Heart left ventricle (tissue), 16 donors: ENCODE measurements at regions not wholly inside any gene's neighbourhood (a gene's known extent, or its start where the extent isn't known, plus 50 kb on each side); places are given as distances from the start of the nearest gene placed in this dataset.

ENCODE experiments used
- ATAC-seq, 4 donors: fragments of 200-7000 bp; cut with Tn5 transposase; one replicate each; pipeline ENCODE4 v1.9.1; 2020 to 2022; ENCODE audit warnings: moderate library complexity in 4 of 4, mild to moderate bottlenecking in 3 of 4, moderate number of reproducible peaks in 1 of 4
- DNase-seq, 5 donors: peaks; one replicate each; pipeline ENCODE4 v3.0.0-alpha.2; 2020
- H3K27ac ChIP-seq, 12 donors: fragments of 200-600 bp; sonication (generic) in 4 of 12; one replicate each; pipeline versions ENCODE4 v1.5.0 to v1.8.0; 2016 to 2022; ENCODE audit warnings: mild to moderate bottlenecking in 2 of 12
- H3K27me3 ChIP-seq, 9 donors: fragments of 200-600 bp; sonication (generic) in 2 of 9; one replicate each; pipeline versions ENCODE4 v1.5.1 to v1.8.0; 2016 to 2022; ENCODE audit warnings: mild to moderate bottlenecking in 3 of 9
- H3K36me3 ChIP-seq, 9 donors: fragments of 200-600 bp; sonication (generic) in 2 of 9; one replicate each; pipeline versions ENCODE4 v1.5.0 to v1.8.0; 2018 to 2022; ENCODE audit warnings: mild to moderate bottlenecking in 2 of 9
- H3K4me1 ChIP-seq, 12 donors: fragments of 200-600 bp; sonication (generic) in 4 of 12; one replicate each; pipeline versions ENCODE4 v1.5.0 to v1.8.0; 2016 to 2022; ENCODE audit warnings: mild to moderate bottlenecking in 3 of 12
- H3K4me3 ChIP-seq, 12 donors: fragments of 200-600 bp; sonication (generic) in 4 of 12; one replicate each; pipeline versions ENCODE4 v1.5.0 to v1.8.0; 2017 to 2022; ENCODE audit warnings: mild to moderate bottlenecking in 9 of 12, moderate library complexity in 4 of 12
- H3K9me3 ChIP-seq, 12 donors: fragments of 200-600 bp; sonication (generic) in 4 of 12; one replicate each; pipeline versions ENCODE4 v1.5.0 to v1.8.0; 2016 to 2022; ENCODE audit warnings: mild to moderate bottlenecking in 1 of 12
- POLR2A ChIP-seq, 2 donors: fragments of 450-650 bp; IDR thresholded peaks; one replicate each; pipeline ENCODE4 v1.6.1; 2017; ENCODE audit warnings: antibody characterized with exemption in 2 of 2, mild to moderate bottlenecking in 2 of 2, moderate library complexity in 2 of 2
- whole genome bisulfite sequencing, 4 donors: extraction: QIAGEN DNeasy Blood & Tissue Kit in 2 of 4; methylation state at CpG; one replicate each; pipeline versions ENCODE4 v1.1.5 to v1.1.7; 2013 to 2018; 5-methylcytosine and 5-hydroxymethylcytosine counted together
- intact Hi-C, 10 donors: fragments of 100-400 bp; cut with DNase I; formaldehyde crosslinking; loops; one replicate each; pipeline versions ENCODE4 v1.11.1 to v1.14.2; 2022
- TF ChIP-seq, protein P1 (sequence below), 12 donors: fragments of 200-600 bp; sonication (generic) in 4 of 12; IDR thresholded peaks; one replicate each; pipeline versions ENCODE4 v1.5.0 to v1.8.0; 2018 to 2022; ENCODE audit warnings: antibody characterized with exemption in 12 of 12, mild to moderate bottlenecking in 5 of 12
- donor health status: ischemic (EF 13 %, LVEDD 7.1; RV severe dilation, severe dysfunction).
- donor health status: healthy with polysubstance abuse.
- donor health status: DM: no; HTN: yes; CAD: no.
- donor health status: DM: no; HTN: no; CAD: no.
- donor health status: ischemic (EF 25% LVEDD 6.9; RV normal size, moderate dysfunction).
- donor health status: ischemic (EF 25% LVEDD 5.7; RV mildly dilated, moderate dysfunction).
- donor health status: healthy.
- donor health status: DM: yes; HTN: yes; CAD: no.
- donor health status: ischemic (EF 35%, LVEDD 5.7; RV mildly dilated, moderate dysfunction).
- donor health status: nonischemic (EF 11% LVEDD 7.7; RV severe dilation, severe dysfunction).
- donor health status: DM: yes; HTN: yes; CAD: no.
- donor health status: PGD.
- donor health status: ischemic (EF 29% LVEDD 5.4; RV normal size, mild dysfunction).
- donor health status: nonischemic (EF 23%, LVEDD 6.1; RV moderate dilation, normal function).

DNA sequence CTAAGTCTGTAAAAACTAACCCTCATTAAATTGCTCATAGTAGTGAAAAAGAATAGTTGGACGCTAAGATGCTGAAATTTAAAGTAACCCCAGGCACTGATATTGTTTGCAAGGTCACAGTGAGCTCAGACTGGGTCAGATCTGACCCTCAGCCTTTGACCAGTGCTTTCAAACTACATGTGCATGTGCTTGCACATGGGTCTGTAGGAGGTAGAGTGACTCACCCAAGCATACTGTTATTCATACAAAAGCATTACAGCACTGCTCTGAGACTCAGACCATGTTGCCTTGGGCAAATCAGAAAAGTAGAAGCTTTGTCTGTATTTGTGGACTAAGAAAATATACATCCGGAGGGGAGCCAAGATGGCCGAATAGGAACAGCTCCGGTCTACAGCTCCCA is 326.4 kb upstream of the MARCKS start:
- Histone ChIP-seq H3K36me3 (no peaks in the 10 kb centered on the region), H3K27ac (no peak overlapping the region), H3K27me3 (no peaks in the 10 kb centered on the region), H3K4me1 (peaks cover 0 to 9% (median 0%) of the 10 kb centered on the region in 12 donors), H3K4me3 (no peak overlapping the region), H3K9me3 (no peaks in the 10 kb centered on the region)
- WGBS, 4 donors = 88 to 97% (median 95%) methylated on average over 4 of the region's 4 CpGs
- intact Hi-C loops = no loop called here
- ATAC-seq (peak in 1 of 4 donors; percentile 76), DNase-seq (no peak)
- TF ChIP-seq POLR2A (IDR thresholded peaks at IDR 0.05) = no peak
- TF ChIP-seq, protein P1, sequence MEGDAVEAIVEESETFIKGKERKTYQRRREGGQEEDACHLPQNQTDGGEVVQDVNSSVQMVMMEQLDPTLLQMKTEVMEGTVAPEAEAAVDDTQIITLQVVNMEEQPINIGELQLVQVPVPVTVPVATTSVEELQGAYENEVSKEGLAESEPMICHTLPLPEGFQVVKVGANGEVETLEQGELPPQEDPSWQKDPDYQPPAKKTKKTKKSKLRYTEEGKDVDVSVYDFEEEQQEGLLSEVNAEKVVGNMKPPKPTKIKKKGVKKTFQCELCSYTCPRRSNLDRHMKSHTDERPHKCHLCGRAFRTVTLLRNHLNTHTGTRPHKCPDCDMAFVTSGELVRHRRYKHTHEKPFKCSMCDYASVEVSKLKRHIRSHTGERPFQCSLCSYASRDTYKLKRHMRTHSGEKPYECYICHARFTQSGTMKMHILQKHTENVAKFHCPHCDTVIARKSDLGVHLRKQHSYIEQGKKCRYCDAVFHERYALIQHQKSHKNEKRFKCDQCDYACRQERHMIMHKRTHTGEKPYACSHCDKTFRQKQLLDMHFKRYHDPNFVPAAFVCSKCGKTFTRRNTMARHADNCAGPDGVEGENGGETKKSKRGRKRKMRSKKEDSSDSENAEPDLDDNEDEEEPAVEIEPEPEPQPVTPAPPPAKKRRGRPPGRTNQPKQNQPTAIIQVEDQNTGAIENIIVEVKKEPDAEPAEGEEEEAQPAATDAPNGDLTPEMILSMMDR (IDR thresholded peaks at IDR 0.05) = no peak

DNA sequence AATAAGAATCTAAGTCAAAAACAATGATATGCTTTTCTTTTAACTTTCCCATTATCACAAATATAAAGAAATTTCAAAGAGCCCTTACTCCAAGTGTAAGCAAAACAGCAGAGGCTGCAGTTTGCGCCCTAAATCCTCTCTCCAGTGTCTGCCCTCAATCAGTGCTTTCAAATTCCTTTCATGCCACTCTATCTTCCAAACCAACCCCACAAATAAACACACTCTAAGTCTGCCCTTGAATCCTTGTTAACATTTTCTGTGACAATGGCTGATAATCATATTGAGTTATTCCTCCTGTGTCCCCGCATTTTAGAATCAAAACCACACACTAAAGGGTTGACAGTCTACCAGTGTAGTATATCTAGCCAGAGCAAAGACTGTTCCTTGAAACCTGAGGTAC is 317.9 kb upstream of the MARCKS start:
- 65 to 66% (median 66%) methylated on average over 2 of the region's 2 CpGs for WGBS, 4 donors
- no peaks in the 10 kb centered on the region for H3K9me3 ChIP-seq
- no peak overlapping the region for H3K27ac ChIP-seq
- H3K27me3 ChIP-seq = no peaks in the 10 kb centered on the region
- intact Hi-C loops = no loop called here
- no peak for DNase-seq
- H3K36me3 ChIP-seq = no peaks in the 10 kb centered on the region
- ATAC-seq = no peak
- H3K4me1 ChIP-seq = peaks cover 0 to 12% (median 0%) of the 10 kb centered on the region in 12 donors
- no peak overlapping the region for H3K4me3 ChIP-seq
- TF ChIP-seq, protein P1 (IDR thresholded peaks at IDR 0.05) = no peak
- TF ChIP-seq POLR2A (IDR thresholded peaks at IDR 0.05) = no peak

DNA sequence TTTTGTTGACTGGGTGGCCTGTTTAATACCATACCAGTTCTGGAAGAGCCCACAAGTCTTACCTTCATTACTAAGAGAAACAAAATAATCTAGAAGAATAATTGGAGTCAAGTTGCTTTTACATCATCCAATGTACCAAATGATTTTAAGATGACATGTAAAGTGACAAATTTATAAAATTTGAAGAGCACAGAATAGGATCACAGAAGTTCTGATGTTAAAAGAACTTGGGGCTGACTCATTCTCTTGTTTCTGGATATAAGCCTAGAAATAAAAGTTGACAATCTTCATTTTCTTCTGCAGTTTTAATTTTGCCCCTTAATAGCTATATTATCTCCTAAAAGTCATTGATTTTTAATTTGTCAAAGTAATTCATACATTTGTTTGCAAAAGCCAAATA is 317.5 kb upstream of the MARCKS start:
- no peak for DNase-seq
- H3K27me3 ChIP-seq = no peaks in the 10 kb centered on the region

DNA sequence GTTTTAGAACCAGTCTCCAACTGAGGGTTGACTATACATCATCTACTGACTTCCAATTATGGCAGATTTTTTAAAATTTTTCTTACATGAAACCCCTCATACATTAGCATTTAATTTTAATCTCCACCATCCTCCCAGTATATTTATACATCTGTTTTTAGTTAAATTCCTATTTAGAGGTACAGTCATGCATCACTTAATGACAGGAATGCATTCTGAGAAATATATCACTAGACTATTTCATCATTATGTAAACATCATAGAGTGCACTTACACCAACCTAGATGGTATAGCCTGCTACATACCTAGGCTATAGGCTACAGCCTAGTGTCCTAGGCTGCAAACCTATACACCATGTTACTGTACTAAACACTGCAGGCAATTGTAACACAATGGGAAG is 316.7 kb upstream of the MARCKS start:
- H3K4me1 ChIP-seq = peaks cover 0 to 12% (median 0%) of the 10 kb centered on the region in 12 donors
- no peak for TF ChIP-seq POLR2A (IDR thresholded peaks at IDR 0.05)
- TF ChIP-seq, protein P1 (IDR thresholded peaks at IDR 0.05) = no peak
- no peak overlapping the region for H3K4me3 ChIP-seq
- no peak overlapping the region for H3K27ac ChIP-seq
- intact Hi-C loops = no loop called here
- H3K27me3 ChIP-seq = no peaks in the 10 kb centered on the region
- no peak for ATAC-seq
- H3K9me3 ChIP-seq = no peaks in the 10 kb centered on the region
- no peaks in the 10 kb centered on the region for H3K36me3 ChIP-seq
- DNase-seq = no peak

More for the DNA sequence above, 317.5 kb upstream of the MARCKS start:
- H3K27ac ChIP-seq = no peak overlapping the region
- intact Hi-C loops = no loop called here
- TF ChIP-seq, protein P1 (IDR thresholded peaks at IDR 0.05) = no peak
- TF ChIP-seq POLR2A (IDR thresholded peaks at IDR 0.05) = no peak
- no peaks in the 10 kb centered on the region for H3K9me3 ChIP-seq
- H3K4me3 ChIP-seq = no peak overlapping the region
- no peak for ATAC-seq
- no peaks in the 10 kb centered on the region for H3K36me3 ChIP-seq
- H3K4me1 ChIP-seq = peaks cover 0 to 12% (median 0%) of the 10 kb centered on the region in 12 donors
